Stimulated activated effector memory CD8-positive, alpha-beta T cell treated with anti-CD3 and anti-CD28 coated beads, Interleukin-12 subunit alpha, Interleukin-12 subunit beta, amount 100 ng/mL, for 72 hours (primary cell): ENCODE measurements at regions not wholly inside any gene's neighbourhood (a gene's known extent, or its start where the extent isn't known, plus 50 kb on each side); places are given as distances from the start of the nearest gene placed in this dataset.

ENCODE experiments used
- ATAC-seq: fragments of 150-1000 bp; cut with Tn5 transposase; 2 replicates; pipeline ENCODE4 v1.10.0; 2021
- DNase-seq, 2 donors: peaks; one replicate each; pipeline ENCODE4 v3.0.0; 2021 to 2022; ENCODE audit warnings: low spot score in 2 of 2
- H3K27ac Mint-ChIP-seq: one replicate; pipeline ENCODE4 v1.8.0; 2022; ENCODE audit warnings: mild to moderate bottlenecking, mixed read lengths
- H3K36me3 Mint-ChIP-seq: one replicate; pipeline ENCODE4 v1.8.0; 2022; ENCODE audit warnings: mild to moderate bottlenecking, mixed read lengths
- H3K4me1 Mint-ChIP-seq: one replicate; pipeline ENCODE4 v1.8.0; 2022; ENCODE audit warnings: mixed read lengths
- H3K4me3 Mint-ChIP-seq: one replicate; pipeline ENCODE4 v1.8.0; 2022; ENCODE audit warnings: mild to moderate bottlenecking, mixed read lengths
- H3K9me3 Mint-ChIP-seq: one replicate; pipeline ENCODE4 v1.8.0; 2022; ENCODE audit warnings: mixed read lengths

DNA sequence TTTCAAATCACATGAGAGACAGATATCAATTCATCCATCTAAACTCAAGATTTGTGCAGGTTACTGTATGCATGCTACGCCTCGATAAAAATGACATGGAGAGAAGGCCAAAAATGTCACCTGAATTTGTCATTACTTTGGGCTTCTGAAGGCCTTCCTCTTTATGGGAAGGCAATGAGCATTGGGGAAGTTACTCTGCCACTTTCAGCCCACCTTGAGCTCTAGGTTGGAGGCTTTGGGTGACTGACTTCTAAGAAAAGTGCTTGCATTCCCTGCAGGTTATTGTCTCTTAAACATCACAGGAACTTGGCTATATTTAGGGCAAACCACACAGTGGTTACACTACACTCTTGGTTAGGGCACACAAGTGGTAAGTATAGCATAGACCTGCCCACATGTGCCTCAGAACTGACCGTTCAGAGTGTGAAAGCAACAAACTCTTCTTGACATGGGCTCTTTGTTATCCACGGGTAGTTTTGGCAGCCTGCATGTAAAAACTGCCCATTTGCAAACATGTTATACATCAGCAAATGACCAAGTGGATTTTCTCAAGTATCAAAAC lies 169.5 kb downstream of the ZNF608 start:
- no peaks in the 10 kb centered on the region for H3K36me3 Mint-ChIP-seq
- DNase-seq (no peak), ATAC-seq (no peak)
- H3K27ac Mint-ChIP-seq: no peak overlapping the region
- no peak overlapping the region for H3K4me3 Mint-ChIP-seq
- H3K4me1 Mint-ChIP-seq: no peaks in the 10 kb centered on the region
- H3K9me3 Mint-ChIP-seq: peaks cover 7% of the 10 kb centered on the region

DNA sequence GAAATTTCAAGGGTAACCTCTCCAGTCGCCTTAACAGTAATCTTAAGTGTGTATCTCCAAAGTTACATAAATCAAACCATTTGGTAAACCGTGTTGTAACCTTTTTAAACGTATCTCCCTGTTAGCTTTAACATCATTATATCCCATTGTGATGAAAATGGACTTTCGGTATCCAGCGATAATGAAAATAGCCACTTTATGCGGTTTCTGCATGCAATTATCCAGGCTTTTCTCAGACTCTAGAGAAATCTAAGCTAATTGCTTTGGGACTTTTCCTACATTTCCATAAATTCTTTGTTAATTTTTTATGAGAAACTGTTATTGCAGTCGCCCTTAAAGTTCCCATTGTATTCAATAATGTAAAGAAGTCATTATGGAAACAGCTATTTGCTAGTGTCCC lies 170.7 kb downstream of the ZNF608 start:
- Mint-ChIP-seq H3K9me3 (peaks cover 7% of the 10 kb centered on the region), H3K4me3 (no peak overlapping the region), H3K4me1 (no peaks in the 10 kb centered on the region), H3K27ac (no peak overlapping the region), H3K36me3 (no peaks in the 10 kb centered on the region)
- DNase-seq: no peak
- ATAC-seq: no peak

DNA sequence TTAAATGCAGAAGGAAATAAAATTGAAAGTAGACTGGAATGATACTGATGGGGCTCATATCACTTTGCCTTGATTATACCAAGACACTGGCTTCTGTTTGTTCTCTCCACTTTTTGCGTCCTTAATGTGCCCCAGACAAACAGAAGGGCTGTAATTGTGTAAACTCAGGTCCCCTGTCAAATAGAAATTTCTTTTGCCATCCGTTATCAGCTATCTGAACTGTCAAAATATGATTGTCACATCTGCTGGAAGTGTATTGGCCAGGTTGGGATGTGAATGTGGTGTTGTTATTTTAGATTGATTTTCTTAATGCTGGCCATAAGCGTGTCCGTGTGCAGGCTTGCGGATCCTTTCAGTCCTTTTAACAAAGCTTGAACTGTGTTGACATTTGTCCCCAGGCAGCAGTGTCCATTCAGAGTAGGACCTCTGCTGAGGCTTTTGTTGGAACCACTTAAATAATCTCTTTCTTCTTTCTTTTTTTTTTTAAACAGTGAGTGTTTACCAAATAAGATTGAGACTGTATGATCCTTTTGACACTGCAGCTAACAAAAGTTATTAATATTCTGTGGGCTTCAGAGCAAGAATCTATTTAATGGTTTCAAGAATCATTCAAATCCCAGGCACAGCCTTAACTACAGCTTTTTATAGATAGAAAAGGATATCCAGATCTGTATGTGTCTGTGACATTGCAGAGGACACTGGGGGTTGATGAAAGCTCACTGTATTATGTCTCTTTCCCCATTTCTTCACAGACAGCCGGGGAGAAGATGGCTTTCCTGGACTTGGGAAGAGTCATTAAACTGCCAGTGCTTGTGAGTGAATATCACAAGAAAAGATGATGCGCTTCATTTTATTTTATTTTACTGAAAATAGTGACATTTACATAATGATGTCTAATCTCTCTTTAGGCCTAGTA lies 171.7 kb downstream of the ZNF608 start:
- Mint-ChIP-seq H3K9me3 (peaks cover 12% of the 10 kb centered on the region), H3K36me3 (no peaks in the 10 kb centered on the region), H3K4me1 (no peaks in the 10 kb centered on the region), H3K4me3 (no peak overlapping the region), H3K27ac (no peak overlapping the region)
- ATAC-seq (no peak), DNase-seq (no peak)

DNA sequence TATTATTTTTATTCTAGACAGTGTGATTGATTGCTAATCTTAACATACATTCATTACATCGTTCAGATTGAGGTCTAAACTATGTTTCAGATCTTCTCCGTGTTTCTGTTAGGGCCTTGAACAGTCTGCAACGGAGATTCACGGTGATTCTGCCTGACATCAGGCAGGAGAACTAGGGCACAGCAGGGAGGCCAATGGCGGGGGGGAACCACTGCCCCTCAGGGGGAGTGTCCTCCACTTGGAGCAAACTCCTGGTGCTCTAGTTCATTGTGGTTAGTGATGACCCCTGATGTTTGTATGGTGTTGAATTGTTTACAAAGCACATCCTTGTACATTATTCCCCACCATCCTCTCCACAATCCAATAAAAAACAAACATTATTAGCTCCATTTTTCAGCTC lies 173.5 kb downstream of the ZNF608 start:
- H3K4me3 Mint-ChIP-seq: no peak overlapping the region
- H3K27ac Mint-ChIP-seq: no peak overlapping the region
- H3K4me1 Mint-ChIP-seq: no peaks in the 10 kb centered on the region
- no peaks in the 10 kb centered on the region for H3K36me3 Mint-ChIP-seq
- H3K9me3 Mint-ChIP-seq: peaks cover 12% of the 10 kb centered on the region
- DNase-seq (no peak), ATAC-seq (no peak)

DNA sequence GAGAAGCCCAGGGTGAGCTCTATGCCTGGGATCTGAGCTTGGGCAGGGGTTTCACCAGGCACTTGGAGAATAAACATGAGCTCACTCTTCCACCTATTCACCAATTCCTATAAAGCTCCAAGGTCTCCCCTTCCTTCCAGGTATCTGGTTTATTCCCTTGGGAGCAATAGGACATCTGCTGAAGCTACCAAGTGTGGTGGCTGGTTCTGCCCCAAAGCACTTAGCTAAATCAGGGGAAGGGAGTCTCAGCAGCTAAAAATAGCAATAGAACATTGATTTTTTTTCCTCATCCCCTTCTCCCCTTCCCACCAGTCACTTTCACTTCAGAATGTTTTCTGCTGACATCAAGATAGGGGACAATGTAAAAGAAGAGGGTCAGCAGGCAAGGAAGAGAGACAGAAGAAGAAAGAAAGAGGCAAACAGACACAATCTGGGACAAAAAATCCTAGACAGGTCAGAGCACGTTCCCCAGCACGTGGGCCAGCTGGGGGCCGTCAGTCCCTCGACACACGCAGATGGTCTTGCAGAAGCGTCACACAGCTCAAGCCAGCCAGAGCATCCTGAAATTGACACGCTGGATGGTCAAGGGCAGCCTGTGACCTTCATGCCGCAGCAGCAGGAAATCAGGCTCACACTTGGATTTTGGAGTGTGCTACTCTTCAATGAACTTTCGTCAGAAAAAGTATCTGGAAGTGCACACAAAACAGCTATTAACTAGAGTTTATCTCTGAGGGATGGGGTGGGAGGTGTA lies 176.0 kb downstream of the ZNF608 start:
- Mint-ChIP-seq H3K36me3 (no peaks in the 10 kb centered on the region), H3K9me3 (peaks cover 10% of the 10 kb centered on the region), H3K4me1 (no peaks in the 10 kb centered on the region), H3K4me3 (no peak overlapping the region), H3K27ac (no peak overlapping the region)
- no peak for DNase-seq
- ATAC-seq: no peak

DNA sequence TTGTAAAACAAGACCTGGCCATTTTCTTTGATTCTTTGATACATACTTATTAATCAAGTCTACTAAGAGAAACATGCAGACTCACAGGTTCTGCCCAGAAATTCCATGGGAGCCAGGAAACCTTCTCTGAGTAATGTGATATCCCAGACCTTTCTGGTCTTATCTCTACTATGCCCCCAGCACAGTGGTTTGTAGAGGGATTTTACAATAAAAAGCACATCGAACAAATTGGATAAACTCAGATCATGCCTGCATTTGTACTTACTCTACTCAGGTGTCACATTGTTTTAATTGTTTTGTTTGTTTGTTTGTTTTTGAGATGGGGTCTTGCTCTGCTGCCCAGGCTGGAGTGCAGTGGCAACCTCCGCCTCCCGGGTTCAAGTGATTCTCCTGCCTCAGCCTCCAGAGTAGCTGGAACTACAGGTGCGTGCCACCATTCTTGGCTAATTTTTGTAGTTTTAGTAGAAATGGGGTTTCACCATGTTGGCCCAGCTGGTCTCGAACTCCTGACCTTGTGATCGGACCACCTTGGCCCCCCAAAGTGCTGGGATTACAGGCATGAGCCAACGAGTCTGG lies 179.5 kb downstream of the ZNF608 start:
- H3K4me3 Mint-ChIP-seq: no peak overlapping the region
- no peaks in the 10 kb centered on the region for H3K36me3 Mint-ChIP-seq
- no peak overlapping the region for H3K27ac Mint-ChIP-seq
- DNase-seq (no peak), ATAC-seq (no peak)
- no peaks in the 10 kb centered on the region for H3K4me1 Mint-ChIP-seq
- peaks cover 15% of the 10 kb centered on the region for H3K9me3 Mint-ChIP-seq

DNA sequence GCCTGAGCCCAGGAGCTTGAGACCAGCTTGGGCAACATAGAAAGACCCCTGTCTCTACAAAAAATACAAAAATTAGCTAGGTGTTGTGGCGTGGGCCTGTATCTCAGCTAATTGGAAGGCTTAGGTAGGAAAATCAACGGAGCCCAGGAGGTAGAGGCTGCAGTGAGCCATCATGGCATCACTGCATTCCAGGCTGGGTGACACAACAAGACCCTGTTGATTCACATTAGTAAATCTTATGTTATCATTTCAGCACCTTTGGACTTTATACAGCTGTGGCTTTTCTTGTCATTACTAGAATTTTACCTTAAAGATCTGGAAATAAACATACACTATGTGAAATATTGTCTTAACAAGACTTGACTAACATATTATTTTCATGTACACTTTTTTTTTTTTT lies 185.0 kb downstream of the ZNF608 start:
- Mint-ChIP-seq H3K27ac (no peak overlapping the region), H3K36me3 (no peaks in the 10 kb centered on the region), H3K9me3 (peaks cover 16% of the 10 kb centered on the region), H3K4me1 (no peaks in the 10 kb centered on the region), H3K4me3 (no peak overlapping the region)
- ATAC-seq: no peak
- DNase-seq: no peak

DNA sequence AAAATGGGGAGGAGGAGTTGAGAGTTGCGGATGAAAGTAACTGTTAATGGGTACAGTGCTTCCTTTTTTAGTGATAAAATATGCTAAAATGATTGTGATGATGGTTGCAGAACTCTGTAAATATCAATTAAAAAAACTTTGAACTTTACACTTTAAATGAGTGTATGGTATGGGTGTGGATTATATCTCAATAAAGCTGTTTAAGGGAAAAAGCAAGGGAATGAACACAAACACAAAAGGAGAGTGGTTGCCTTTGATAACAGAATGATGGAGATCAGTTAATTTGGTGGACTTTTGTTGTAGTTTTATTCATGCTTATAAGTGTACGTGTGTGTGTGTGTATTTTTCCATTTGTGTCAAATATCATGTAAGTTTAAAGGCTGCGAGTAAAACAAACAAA lies 186.1 kb downstream of the ZNF608 start:
- no peaks in the 10 kb centered on the region for H3K4me1 Mint-ChIP-seq
- H3K36me3 Mint-ChIP-seq: no peaks in the 10 kb centered on the region
- no peak overlapping the region for H3K27ac Mint-ChIP-seq
- no peak for DNase-seq
- H3K9me3 Mint-ChIP-seq: peaks cover 15% of the 10 kb centered on the region
- no peak for ATAC-seq
- no peak overlapping the region for H3K4me3 Mint-ChIP-seq

DNA sequence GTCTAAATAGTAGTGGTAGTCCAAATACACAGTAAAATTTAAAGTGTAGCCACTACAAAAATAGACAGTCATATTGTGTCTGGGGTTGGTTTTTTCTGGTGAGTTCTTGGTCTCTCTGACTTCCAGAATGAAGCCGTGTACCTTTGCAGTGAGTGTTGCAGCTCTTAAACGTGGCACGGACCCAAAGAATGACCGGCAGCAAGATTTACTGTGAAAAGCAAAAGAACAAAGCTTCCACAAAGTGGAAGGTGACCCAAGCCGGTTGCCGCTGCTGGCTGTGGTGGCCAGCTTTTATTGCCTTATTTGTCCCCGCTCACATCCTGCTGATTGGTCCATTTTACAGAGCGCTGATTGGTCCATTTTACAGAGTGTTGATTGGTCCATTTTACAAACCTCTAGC lies 188.7 kb downstream of the ZNF608 start:
- H3K4me3 Mint-ChIP-seq: no peak overlapping the region
- H3K36me3 Mint-ChIP-seq: no peaks in the 10 kb centered on the region

DNA sequence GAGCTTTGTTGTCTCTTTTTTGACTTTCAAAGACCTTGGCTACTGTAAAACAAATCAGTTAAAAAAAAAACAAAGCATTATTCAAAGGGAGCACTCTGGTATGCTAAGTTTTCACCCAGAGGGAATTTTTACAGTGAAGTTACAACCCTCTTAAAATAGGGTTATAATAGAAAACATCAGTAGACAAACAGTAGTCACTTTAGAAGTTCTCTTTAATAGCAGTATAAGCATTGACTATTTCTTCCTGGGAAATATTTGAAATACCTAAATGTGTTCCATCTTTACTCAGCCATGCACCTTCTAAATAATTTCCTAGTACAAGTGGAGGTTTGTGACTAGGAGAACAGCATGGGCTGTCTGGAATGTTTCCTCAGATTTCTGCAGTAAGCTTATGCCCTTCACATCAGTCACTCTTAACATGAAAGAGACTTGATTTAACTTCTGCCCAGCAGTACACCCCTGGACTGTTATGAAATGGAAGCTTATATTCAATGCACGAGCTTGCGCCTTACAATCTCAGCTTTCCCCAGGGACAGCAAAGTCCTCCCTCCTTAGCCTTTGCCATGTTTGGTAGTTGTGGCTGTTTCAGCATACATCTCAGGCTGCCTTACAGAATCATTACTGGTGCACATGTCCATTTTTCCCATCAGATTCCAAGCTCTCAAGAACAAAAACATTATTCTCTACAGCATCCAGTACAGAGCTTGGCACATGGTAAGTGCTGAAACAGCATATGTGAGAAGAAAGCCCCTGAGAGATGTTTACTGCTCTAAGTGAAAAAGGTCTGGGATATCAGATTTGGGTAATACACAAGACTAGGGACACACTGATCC lies 191.5 kb downstream of the ZNF608 start:
- no peak overlapping the region for H3K4me3 Mint-ChIP-seq
- DNase-seq (no peak), ATAC-seq (no peak)
- no peaks in the 10 kb centered on the region for H3K36me3 Mint-ChIP-seq
- H3K4me1 Mint-ChIP-seq: no peaks in the 10 kb centered on the region
- no peak overlapping the region for H3K27ac Mint-ChIP-seq
- H3K9me3 Mint-ChIP-seq: peaks cover 7% of the 10 kb centered on the region

More for the DNA sequence above, 188.7 kb downstream of the ZNF608 start:
- DNase-seq: no peak
- ATAC-seq: no peak
- no peaks in the 10 kb centered on the region for H3K4me1 Mint-ChIP-seq
- H3K9me3 Mint-ChIP-seq: peaks cover 10% of the 10 kb centered on the region
- no peak overlapping the region for H3K27ac Mint-ChIP-seq

DNA sequence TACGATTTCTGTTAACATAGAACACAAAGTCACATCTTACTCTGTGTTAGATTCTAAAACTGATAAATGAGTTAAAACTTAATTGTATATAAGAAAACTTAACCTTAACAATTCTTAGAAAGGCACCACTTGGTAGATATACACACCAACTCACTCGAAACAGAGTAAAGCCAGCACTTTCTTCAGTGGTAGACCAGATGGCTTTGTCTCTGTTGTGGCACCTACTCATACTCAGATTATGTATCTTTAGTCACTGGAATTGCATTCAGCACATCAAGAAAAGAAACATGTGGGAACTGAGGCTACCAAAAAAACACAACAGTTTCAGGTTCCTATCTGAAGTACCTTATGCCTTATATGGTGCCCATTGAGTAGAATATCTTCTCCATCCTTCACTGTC lies 192.5 kb downstream of the ZNF608 start:
- peaks cover 7% of the 10 kb centered on the region for H3K9me3 Mint-ChIP-seq
- DNase-seq (no peak), ATAC-seq (no peak)
- no peak overlapping the region for H3K27ac Mint-ChIP-seq
- H3K36me3 Mint-ChIP-seq: no peaks in the 10 kb centered on the region
- no peak overlapping the region for H3K4me3 Mint-ChIP-seq
- H3K4me1 Mint-ChIP-seq: no peaks in the 10 kb centered on the region

DNA sequence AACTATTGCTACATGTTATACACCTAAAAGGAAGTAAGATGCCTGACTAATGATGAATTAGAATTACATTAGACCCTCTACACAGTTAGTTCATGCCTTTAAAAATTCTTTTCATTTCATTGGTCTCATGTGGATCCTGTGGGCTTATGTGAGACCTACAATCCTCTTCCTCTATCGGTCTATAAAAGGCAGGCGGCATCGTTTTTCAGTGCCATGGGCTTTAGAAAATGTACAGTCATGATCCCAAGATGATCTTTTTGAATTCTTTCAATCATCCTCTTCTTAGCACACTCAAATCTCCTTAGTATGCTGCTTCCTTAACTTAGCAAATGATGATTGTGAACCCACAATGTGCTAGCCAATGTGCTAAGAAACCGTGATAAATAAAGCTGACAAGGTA lies 193.9 kb downstream of the ZNF608 start:
- H3K36me3 Mint-ChIP-seq: no peaks in the 10 kb centered on the region
- ATAC-seq (no peak), DNase-seq (no peak)
- no peak overlapping the region for H3K27ac Mint-ChIP-seq
- H3K4me1 Mint-ChIP-seq: no peaks in the 10 kb centered on the region
- H3K4me3 Mint-ChIP-seq: no peak overlapping the region
- H3K9me3 Mint-ChIP-seq: peaks cover 7% of the 10 kb centered on the region

DNA sequence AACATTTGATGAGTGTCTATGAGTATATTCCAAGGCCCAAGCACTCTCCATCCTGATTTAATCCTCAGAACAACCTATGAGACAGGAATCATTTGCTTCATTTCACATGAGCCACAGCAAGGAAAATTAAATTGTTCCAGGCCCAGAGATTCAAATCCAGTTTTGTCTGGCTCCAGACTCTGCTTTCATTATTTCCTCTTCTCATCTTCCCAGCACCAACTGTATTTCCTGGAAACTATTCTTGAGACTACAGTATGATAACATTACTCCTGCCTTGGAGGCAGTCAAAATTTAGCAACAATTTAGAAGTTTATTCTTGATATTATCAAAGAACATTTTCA lies 194.5 kb downstream of the ZNF608 start:
- ATAC-seq (no peak), DNase-seq (no peak)
- Mint-ChIP-seq H3K27ac (no peak overlapping the region), H3K9me3 (peaks cover 3% of the 10 kb centered on the region), H3K4me3 (no peak overlapping the region), H3K4me1 (no peaks in the 10 kb centered on the region), H3K36me3 (no peaks in the 10 kb centered on the region)

DNA sequence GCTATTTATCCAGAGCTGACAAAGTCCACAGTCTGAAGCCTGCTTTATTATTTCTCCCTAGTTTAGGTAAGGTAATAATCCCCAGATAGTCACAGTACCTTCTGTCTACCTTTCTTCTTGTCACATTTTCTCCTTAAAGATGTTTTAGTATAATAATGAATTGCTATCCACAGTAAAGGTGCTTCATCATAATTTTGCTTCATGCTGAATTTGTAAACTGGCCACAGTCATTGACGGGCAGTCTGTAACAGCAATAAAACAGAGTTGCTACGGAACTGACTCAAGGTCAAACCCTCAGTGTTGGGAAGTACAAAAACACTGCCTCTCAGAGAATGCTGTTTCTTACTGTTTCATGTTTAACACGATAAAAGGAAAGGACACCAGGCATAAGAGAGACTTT lies 195.7 kb downstream of the ZNF608 start:
- ATAC-seq: no peak
- no peak for DNase-seq
- Mint-ChIP-seq H3K9me3 (no peaks in the 10 kb centered on the region), H3K4me3 (no peak overlapping the region), H3K4me1 (no peaks in the 10 kb centered on the region), H3K27ac (no peak overlapping the region), H3K36me3 (no peaks in the 10 kb centered on the region)

DNA sequence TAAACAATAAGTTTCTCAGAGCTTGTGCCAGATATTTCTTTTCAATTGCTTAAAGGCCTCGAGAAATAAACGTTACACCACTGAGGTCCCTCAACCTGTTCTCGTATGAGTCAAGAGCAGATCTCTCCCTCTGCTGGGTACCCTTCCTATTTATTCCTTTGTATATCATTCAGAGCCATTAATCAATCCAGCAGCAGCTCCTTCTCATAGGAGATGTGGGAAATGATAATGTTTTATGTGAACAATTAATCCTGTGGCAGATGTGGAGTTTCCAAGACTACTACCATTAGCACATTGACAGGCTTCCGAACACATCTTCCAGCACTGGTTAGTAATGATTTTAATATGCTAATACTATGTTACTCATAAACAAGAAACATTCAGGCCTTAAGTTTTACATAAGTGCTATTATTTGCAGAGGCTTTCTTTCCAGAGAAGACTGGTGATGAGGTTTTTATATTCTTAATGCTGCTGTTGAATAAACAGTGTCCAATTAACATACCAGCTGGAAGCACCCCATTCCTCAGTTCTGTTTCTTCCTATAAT lies 196.5 kb downstream of the ZNF608 start:
- H3K27ac Mint-ChIP-seq: no peak overlapping the region

More for the DNA sequence above, 196.5 kb downstream of the ZNF608 start:
- Mint-ChIP-seq H3K4me3 (no peak overlapping the region), H3K9me3 (no peaks in the 10 kb centered on the region), H3K4me1 (no peaks in the 10 kb centered on the region), H3K36me3 (no peaks in the 10 kb centered on the region)
- DNase-seq (no peak), ATAC-seq (no peak)
